H1 (cell line): ENCODE measurements at regions not wholly inside any gene's neighbourhood (a gene's known extent, or its start where the extent isn't known, plus 50 kb on each side); places are given as distances from the start of the nearest gene placed in this dataset.

Source experiments
- CTCF ChIA-PET: fragments of 300-600 bp; sonication (Branson Sonifier 250); formaldehyde crosslinking; loops from one replicate; lab custom pipeline; 2021; ENCODE audit not compliant: partially characterized antibody; lab: Charles Lee
- POLR2A ChIA-PET: fragments of 300-600 bp; sonication (Branson Sonifier 250); formaldehyde crosslinking; loops from one replicate; lab custom pipeline; 2021; ENCODE audit warnings: inconsistent platforms; ENCODE audit not compliant: partially characterized antibody; lab: Charles Lee
- DNase-seq, 2 experiments: peaks; one replicate each; pipeline versions ENCODE4 v3.0.0 to v3.0.0-alpha.2; 2010 to 2022; ENCODE audit warnings: low spot score in 2 of 2, low read depth in 1 of 2, mixed read lengths in 1 of 2
- FAIRE-seq: peaks from 2 replicates; lab custom pipeline; 2011; peaks lifted over from hg19 to GRCh38; lab: Jason Lieb, UNC
- H2AFZ ChIP-seq: 2 replicates; pipeline ENCODE4 v1.8.1; 2012; ENCODE audit warnings: low read length, inconsistent platforms
- H2AK5ac ChIP-seq: 2 replicates; pipeline ENCODE4 v1.6.1; 2013; ENCODE audit warnings: low read depth, low read length
- H2BK120ac ChIP-seq: replicated peaks from 2 replicates; pipeline ENCODE3; 2013; ENCODE audit warnings: low read depth, low read length, inconsistent platforms
- H2BK12ac ChIP-seq: 2 replicates; pipeline ENCODE4 v1.6.1; 2013; ENCODE audit warnings: low read depth, low read length
- H2BK15ac ChIP-seq: 2 replicates; pipeline ENCODE4 v1.6.1; 2013; ENCODE audit warnings: low read length
- H2BK20ac ChIP-seq: 2 replicates; pipeline ENCODE4 v1.6.1; 2013; ENCODE audit warnings: low read length
- H2BK5ac ChIP-seq: 2 replicates; pipeline ENCODE4 v1.6.1; 2013; ENCODE audit warnings: low read depth, low read length
- H3K14ac ChIP-seq: 2 replicates; pipeline ENCODE4 v1.6.1; 2013; ENCODE audit warnings: inconsistent platforms; ENCODE audit not compliant: insufficient read length
- H3K18ac ChIP-seq: 2 replicates; pipeline ENCODE4 v1.6.1; 2013; ENCODE audit warnings: low read length; ENCODE audit errors: extremely low read depth
- H3K23ac ChIP-seq: 2 replicates; pipeline ENCODE4 v1.6.1; 2013; ENCODE audit warnings: inconsistent platforms; ENCODE audit not compliant: insufficient read length
- H3K23me2 ChIP-seq: 2 replicates; pipeline ENCODE4 v1.6.1; 2013; ENCODE audit warnings: low read depth, low read length
- H3K27ac ChIP-seq: 2 replicates; pipeline ENCODE4 v1.6.1; 2011; ENCODE audit warnings: low read depth, low read length, inconsistent platforms
- H3K27me3 ChIP-seq, 4 experiments: replicated peaks in 1 of 4; 1 replicate in 1 of 4; 2 replicates in 3 of 4; pipeline versions ENCODE4 v1.6.1 to v1.8.1; 2011 to 2013; ENCODE audit warnings: low read length in 3 of 4, mild to moderate bottlenecking in 3 of 4, inconsistent platforms in 2 of 4, mixed read lengths in 2 of 4, moderate library complexity in 1 of 4; ENCODE audit not compliant: control insufficient read depth in 3 of 4, insufficient read depth in 3 of 4; ENCODE audit errors: extremely low read depth in 1 of 4
- H3K36me3 ChIP-seq, 4 experiments: 2 replicates each; pipeline versions ENCODE4 v1.6.1 to v1.8.1; 2011 to 2013; ENCODE audit warnings: mild to moderate bottlenecking in 4 of 4, low read length in 3 of 4, moderate library complexity in 2 of 4, control low read depth in 1 of 4, inconsistent platforms in 1 of 4; ENCODE audit not compliant: insufficient read depth in 4 of 4, control insufficient read depth in 2 of 4
- H3K4ac ChIP-seq: replicated peaks from 2 replicates; pipeline ENCODE3; 2013; ENCODE audit warnings: low read length, low read depth, mixed read lengths, inconsistent platforms; ENCODE audit not compliant: insufficient read length
- H3K4me1 ChIP-seq, 4 experiments: replicated peaks in 1 of 4; 1 replicate in 1 of 4; 2 replicates in 3 of 4; pipeline versions ENCODE4 v1.6.1 to v1.8.1; 2011 to 2013; ENCODE audit warnings: low read length in 3 of 4, inconsistent platforms in 2 of 4, mixed read lengths in 1 of 4; ENCODE audit not compliant: insufficient read depth in 4 of 4, control insufficient read depth in 3 of 4
- H3K4me2 ChIP-seq, 2 experiments: 2 replicates each; pipeline versions ENCODE4 v1.6.1 to v1.8.1; 2011 to 2013; ENCODE audit warnings: low read depth in 2 of 2, low read length in 2 of 2, control low read depth in 1 of 2, inconsistent platforms in 1 of 2, mild to moderate bottlenecking in 1 of 2; ENCODE audit not compliant: insufficient read depth in 1 of 2
- H3K4me3 ChIP-seq, 4 experiments: fragments of 200-600, 300-600 bp in 1 of 4; sonication (generic), shearing (Covaris generic), sonication (Bioruptor Twin) in 1 of 4; 2 replicates each; pipeline versions ENCODE4 v1.5.1 to v1.8.1; 2011 to 2016; ENCODE audit warnings: low read length in 4 of 4, low read depth in 3 of 4, control low read depth in 2 of 4, inconsistent platforms in 2 of 4, mild to moderate bottlenecking in 2 of 4, mixed read lengths in 1 of 4, moderate library complexity in 1 of 4; ENCODE audit not compliant: insufficient read depth in 2 of 4; ENCODE audit errors: extremely low read depth in 1 of 4
- H3K56ac ChIP-seq: replicated peaks from 2 replicates; pipeline ENCODE3; 2013; ENCODE audit warnings: low read depth, mild to moderate bottlenecking, mixed read lengths, low read length, inconsistent platforms; ENCODE audit not compliant: insufficient read length
- H3K79me1 ChIP-seq: 2 replicates; pipeline ENCODE4 v1.6.1; 2013; ENCODE audit warnings: low read depth, low read length, control low read depth
- H3K79me2 ChIP-seq, 2 experiments: 2 replicates each; pipeline versions ENCODE4 v1.6.1 to v1.8.1; 2012 to 2013; ENCODE audit warnings: low read length in 2 of 2, mild to moderate bottlenecking in 2 of 2, inconsistent platforms in 1 of 2; ENCODE audit not compliant: insufficient read depth in 2 of 2, control insufficient read depth in 1 of 2
- H3K9ac ChIP-seq, 4 experiments: replicated peaks in 1 of 4; 1 replicate in 1 of 4; 2 replicates in 3 of 4; pipeline versions ENCODE4 v1.6.1 to v1.8.1; 2011 to 2013; ENCODE audit warnings: low read depth in 3 of 4, low read length in 3 of 4, control low read depth in 2 of 4, mild to moderate bottlenecking in 2 of 4, moderate library complexity in 2 of 4, inconsistent platforms in 1 of 4; ENCODE audit errors: extremely low read depth in 1 of 4
- H3K9me3 ChIP-seq, 2 experiments: 2 replicates each; pipeline versions ENCODE4 v1.6.1 to v1.8.1; 2012 to 2013; ENCODE audit warnings: mild to moderate bottlenecking in 2 of 2, moderate library complexity in 2 of 2, control low read depth in 1 of 2, inconsistent platforms in 1 of 2, low read depth in 1 of 2, low read length in 1 of 2, mixed read lengths in 1 of 2; ENCODE audit not compliant: insufficient read depth in 2 of 2
- H4K20me1 ChIP-seq, 2 experiments: replicated peaks in 1 of 2; 2 replicates each; pipeline versions ENCODE3 to v1.8.1; 2011 to 2013; ENCODE audit warnings: inconsistent platforms in 2 of 2, low read length in 2 of 2, mild to moderate bottlenecking in 1 of 2; ENCODE audit not compliant: insufficient read depth in 2 of 2, control insufficient read depth in 1 of 2
- H4K5ac ChIP-seq: 2 replicates; pipeline ENCODE4 v1.6.1; 2013; ENCODE audit warnings: low read length, low read depth, mixed read lengths, inconsistent platforms; ENCODE audit not compliant: insufficient read length
- H4K8ac ChIP-seq: 2 replicates; pipeline ENCODE4 v1.8.0; 2013; ENCODE audit warnings: mild to moderate bottlenecking, moderate library complexity, low read length, inconsistent platforms; ENCODE audit not compliant: insufficient read depth; ENCODE audit errors: extremely low read depth
- H4K91ac ChIP-seq: replicated peaks from 2 replicates; pipeline ENCODE3; 2013; ENCODE audit warnings: low read length, mixed read lengths, inconsistent platforms; ENCODE audit not compliant: insufficient read length
- BACH1 ChIP-seq: IDR thresholded peaks from 2 replicates; pipeline ENCODE4 v1.6.1; 2012; ENCODE audit warnings: low read length, improper control_type of control experiment
- RBBP5 ChIP-seq: IDR thresholded peaks from 2 replicates; pipeline ENCODE4 v1.7.1; 2012; ENCODE audit warnings: low read depth, mild to moderate bottlenecking, inconsistent platforms, low read length, moderate library complexity, borderline replicate concordance
- WGBS, 2 experiments: shearing (Covaris generic) in 1 of 2; methylation state at CpG; one replicate each; pipeline versions ENCODE4 v1.1.6 to v1.1.7; 2013 to 2015; ENCODE audit warnings: low lambda C conversion rate in 2 of 2, mixed read lengths in 2 of 2, inconsistent platforms in 1 of 2, low coverage in 1 of 2, missing lambda C conversion rate in 1 of 2; ENCODE audit not compliant: insufficient replicate concordance in 2 of 2, insufficient coverage in 1 of 2, insufficient read length in 1 of 2; ENCODE audit errors: extremely low coverage in 1 of 2, missing lambda C conversion rate in 1 of 2; 5-methylcytosine and 5-hydroxymethylcytosine counted together
- TF ChIP-seq, protein P1 (sequence below): IDR thresholded peaks from 2 replicates; pipeline ENCODE4 v1.6.1; 2012; ENCODE audit warnings: inconsistent platforms

DNA sequence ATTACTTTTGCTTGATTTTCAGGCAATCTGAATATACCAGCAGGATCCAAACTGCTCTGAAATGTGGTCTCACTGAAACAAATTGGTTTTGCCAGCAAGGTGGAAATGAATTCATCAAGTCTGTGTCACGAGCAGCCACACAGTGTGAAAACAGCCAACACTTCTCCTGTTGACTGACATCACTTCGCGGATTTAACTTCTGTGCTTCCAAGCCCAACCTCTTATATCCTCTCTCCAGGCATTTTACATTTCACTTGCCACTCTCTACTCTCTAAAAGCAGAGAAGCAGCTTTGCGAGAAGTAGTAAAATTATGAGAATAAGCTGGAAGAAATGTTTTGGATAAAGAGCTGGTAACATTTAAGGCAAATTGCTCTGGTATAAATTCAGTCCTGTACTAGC, 106.1 kb upstream of the FRG1 start:
- no peak overlapping the region for H4K5ac ChIP-seq
- no peak overlapping the region for H4K8ac ChIP-seq
- no peaks in the 10 kb centered on the region for H3K4me1 ChIP-seq
- H3K27me3 ChIP-seq = no peaks in the 10 kb centered on the region
- no peak overlapping the region for H4K91ac ChIP-seq
- 91% methylated on average over 4 of the region's 4 CpGs; no CpG with 5 or more reads in 1 of the 2 experiments for WGBS, 2 experiments
- peaks cover 3% of the 10 kb centered on the region; the same call in 1 of the 2 replicates for H3K23me2 ChIP-seq
- no peak overlapping the region for H3K9ac ChIP-seq
- no peak overlapping the region for H3K56ac ChIP-seq
- ChIA-PET POLR2A (no interaction called here), CTCF (interaction anchor here (0.5 kb wide), 1 partner anchor 1464 kb away, joined by 3 read pairs; no protein-coding TSS in a partner anchor)
- no peak overlapping the region for H3K4ac ChIP-seq
- H3K14ac ChIP-seq = no peak overlapping the region
- H2AK5ac ChIP-seq = no peak overlapping the region
- H3K18ac ChIP-seq = no peak overlapping the region
- H3K23ac ChIP-seq = no peak overlapping the region
- no peaks in the 10 kb centered on the region for H4K20me1 ChIP-seq
- H2BK12ac ChIP-seq = no peak overlapping the region
- H2BK20ac ChIP-seq = no peak overlapping the region
- TF ChIP-seq BACH1 (no peak), RBBP5 (no peak)
- TF ChIP-seq, protein P1, sequence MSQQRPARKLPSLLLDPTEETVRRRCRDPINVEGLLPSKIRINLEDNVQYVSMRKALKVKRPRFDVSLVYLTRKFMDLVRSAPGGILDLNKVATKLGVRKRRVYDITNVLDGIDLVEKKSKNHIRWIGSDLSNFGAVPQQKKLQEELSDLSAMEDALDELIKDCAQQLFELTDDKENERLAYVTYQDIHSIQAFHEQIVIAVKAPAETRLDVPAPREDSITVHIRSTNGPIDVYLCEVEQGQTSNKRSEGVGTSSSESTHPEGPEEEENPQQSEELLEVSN = no peak
- DNase-seq (no peak), FAIRE-seq (no peak)
- H3K36me3 ChIP-seq = no peaks in the 10 kb centered on the region
- no peak overlapping the region for H3K27ac ChIP-seq
- no peak overlapping the region for H3K4me3 ChIP-seq
- no peak overlapping the region for H3K4me2 ChIP-seq
- no peak overlapping the region for H2AFZ ChIP-seq
- no peak overlapping the region for H2BK120ac ChIP-seq
- H3K79me2 ChIP-seq = no peaks in the 10 kb centered on the region
- no peak overlapping the region for H2BK5ac ChIP-seq
- H3K79me1 ChIP-seq = no peaks in the 10 kb centered on the region
- H3K9me3 ChIP-seq = no peaks in the 10 kb centered on the region
- no peak overlapping the region for H2BK15ac ChIP-seq
